HCT116 (cell line): ENCODE measurements at regions not wholly inside any gene's neighbourhood (a gene's known extent, or its start where the extent isn't known, plus 50 kb on each side); places are given as distances from the start of the nearest gene placed in this dataset.

Source experiments
- ATAC-seq: fragments of 200-7000 bp; cut with Tn5 transposase; 2 replicates; pipeline ENCODE4 v1.9.1; 2020; ENCODE audit warnings: mild to moderate bottlenecking, moderate library complexity
- BruUV-seq: library from RNA; stranded (reverse); fragments of 400-500 nt; replicated peaks from 2 replicates; lab custom pipeline; 2021; lab: Mats Ljungman, UMichigan
- CTCF ChIA-PET: fragments of 300-600 bp; sonication (Branson Sonifier 250); formaldehyde crosslinking; loops from one replicate; lab custom pipeline; 2021; ENCODE audit warnings: antibody characterized with exemption; lab: Charles Lee
- POLR2A ChIA-PET: fragments of 300-600, 350-600 bp; sonication (Branson Sonifier 250); formaldehyde crosslinking; loops from one replicate; lab custom pipeline; 2021; ENCODE audit warnings: antibody characterized with exemption; lab: Charles Lee
- RAD21 ChIA-PET, 2 experiments: fragments of 300-600 bp; sonication (Branson Sonifier 250); formaldehyde crosslinking; loops; one replicate each; lab custom pipeline; 2023; ENCODE audit warnings: low total read pairs in 2 of 2; ENCODE audit not compliant: uncharacterized antibody in 2 of 2, unreplicated experiment in 2 of 2, low non-redundant PET in 1 of 2; lab: Charles Lee
- DNase-seq: peaks from one replicate; pipeline ENCODE4 v3.0.0-alpha.2; 2010; ENCODE audit warnings: low read depth, low spot score
- H2AFZ ChIP-seq: fragments of 200-600 bp; shearing (Covaris generic), sonication (generic); 2 replicates; pipeline ENCODE4 v1.6.1; 2017; ENCODE audit warnings: low read depth, mixed run types, mixed read lengths, antibody characterized with exemption, low read length; ENCODE audit not compliant: poor library complexity, severe bottlenecking
- H3K27ac ChIP-seq: 2 replicates; pipeline ENCODE4 v1.5.1; 2012; ENCODE audit warnings: low read depth, low read length
- H3K27me3 ChIP-seq: fragments of 200-600 bp; sonication (generic); 2 replicates; pipeline ENCODE4 v1.6.1; 2016; ENCODE audit warnings: mixed run types, low read length, mixed read lengths; ENCODE audit not compliant: insufficient read depth
- H3K36me3 ChIP-seq, 2 experiments: fragments of 200-500 bp in 1 of 2; fragments of 200-600 bp in 1 of 2; sonication (Bioruptor generic) in 1 of 2; sonication (generic) in 1 of 2; 2 replicates each; pipeline versions ENCODE4 v1.5.1 to v1.6.1; 2014 to 2016; ENCODE audit warnings: low read length in 2 of 2, inconsistent platforms in 1 of 2, mixed read lengths in 1 of 2, mixed run types in 1 of 2; ENCODE audit not compliant: insufficient read depth in 2 of 2, control insufficient read depth in 1 of 2
- H3K4me1 ChIP-seq, 2 experiments: fragments of 200-600 bp in 1 of 2; sonication (generic) in 1 of 2; 2 replicates each; pipeline versions ENCODE4 v1.5.1 to v1.6.1; 2012 to 2017; ENCODE audit warnings: low read length in 2 of 2, inconsistent platforms in 1 of 2, mild to moderate bottlenecking in 1 of 2, mixed read lengths in 1 of 2, mixed run types in 1 of 2, moderate library complexity in 1 of 2; ENCODE audit not compliant: insufficient read depth in 2 of 2, control insufficient read depth in 1 of 2
- H3K4me2 ChIP-seq: fragments of 200-600 bp; sonication (generic); 2 replicates; pipeline ENCODE4 v1.6.1; 2017; ENCODE audit warnings: mixed run types, low read length, mixed read lengths
- H3K4me3 ChIP-seq, 2 experiments: fragments of 200-600 bp in 1 of 2; sonication (generic) in 1 of 2; replicated peaks in 1 of 2; 2 replicates each; pipeline ENCODE4 v1.5.1; 2011 to 2016; ENCODE audit warnings: low read length in 2 of 2, control low read depth in 1 of 2, low read depth in 1 of 2, mild to moderate bottlenecking in 1 of 2, mixed read lengths in 1 of 2, mixed run types in 1 of 2
- H3K79me2 ChIP-seq: fragments of 200-600 bp; sonication (generic); 2 replicates; pipeline ENCODE4 v1.6.1; 2017; ENCODE audit warnings: mild to moderate bottlenecking, mixed run types, low read length, moderate library complexity, mixed read lengths; ENCODE audit not compliant: insufficient read depth
- H3K9ac ChIP-seq: fragments of 200-600 bp; sonication (generic); 2 replicates; pipeline ENCODE4 v1.6.1; 2016; ENCODE audit warnings: low read length, mixed read lengths
- H3K9me2 ChIP-seq: fragments of 200-600 bp; sonication (generic), shearing (Covaris generic); 2 replicates; pipeline ENCODE4 v1.6.1; 2017; ENCODE audit warnings: mixed run types, mild to moderate bottlenecking, moderate library complexity; ENCODE audit not compliant: insufficient read depth
- H3K9me3 ChIP-seq, 2 experiments: fragments of 200-500 bp in 1 of 2; fragments of 200-600 bp in 1 of 2; sonication (Bioruptor generic) in 1 of 2; sonication (generic) in 1 of 2; 2 replicates each; pipeline ENCODE4 v1.6.1; 2014 to 2017; ENCODE audit warnings: low read length in 2 of 2, mixed read lengths in 2 of 2, inconsistent platforms in 1 of 2, low read depth in 1 of 2, mild to moderate bottlenecking in 1 of 2, mixed run types in 1 of 2, moderate library complexity in 1 of 2; ENCODE audit not compliant: control insufficient read depth in 1 of 2, insufficient read depth in 1 of 2
- H4K20me1 ChIP-seq: fragments of 200-600 bp; sonication (generic), shearing (Covaris generic); 2 replicates; pipeline ENCODE4 v1.6.1; 2017; ENCODE audit warnings: mixed run types, mild to moderate bottlenecking, moderate library complexity; ENCODE audit not compliant: insufficient read depth
- CBX3 ChIP-seq: IDR thresholded peaks from 2 replicates; pipeline ENCODE4 v1.6.1; 2012; ENCODE audit warnings: low read depth
- EGR1 ChIP-seq: IDR thresholded peaks from 2 replicates; pipeline ENCODE4 v1.6.1; 2012; ENCODE audit warnings: low read depth
- EZH2 ChIP-seq: fragments of 200-600 bp; sonication (generic); IDR thresholded peaks from 2 replicates; pipeline ENCODE4 v1.6.1; 2017; ENCODE audit warnings: antibody characterized with exemption, mixed run types
- REST ChIP-seq: IDR thresholded peaks from 2 replicates; pipeline ENCODE4 v1.6.1; 2012; ENCODE audit warnings: low read depth
- SRF ChIP-seq: IDR thresholded peaks from 2 replicates; pipeline ENCODE4 v1.6.1; 2012; ENCODE audit warnings: low read depth
- ZBTB33 ChIP-seq: IDR thresholded peaks from 2 replicates; pipeline ENCODE4 v1.6.1; 2011; ENCODE audit warnings: mild to moderate bottlenecking, low read length, moderate library complexity; ENCODE audit not compliant: insufficient replicate concordance; ENCODE audit errors: extremely low read depth
- intact Hi-C: fragments of 100-400 bp; cut with micrococcal nuclease; formaldehyde crosslinking; loops from 2 replicates; pipeline ENCODE4 v1.10.0; 2022
- TF ChIP-seq, protein P1 (sequence below), 3 experiments: fragments of 200-600 bp in 1 of 3; sonication (generic) in 1 of 3; IDR thresholded peaks in 2 of 3; conservative IDR thresholded peaks in 1 of 3; 2 replicates each; pipeline ENCODE4 v1.5.1; 2012 to 2017; ENCODE audit warnings: low read depth in 2 of 3, low read length in 2 of 3, antibody characterized with exemption in 1 of 3, borderline replicate concordance in 1 of 3, control low read depth in 1 of 3, mild to moderate bottlenecking in 1 of 3, mixed read lengths in 1 of 3, mixed run types in 1 of 3, moderate library complexity in 1 of 3; ENCODE audit not compliant: insufficient read depth in 1 of 3
- TF ChIP-seq, protein P2 (sequence below): IDR thresholded peaks from 2 replicates; pipeline ENCODE4 v1.6.1; 2012

DNA sequence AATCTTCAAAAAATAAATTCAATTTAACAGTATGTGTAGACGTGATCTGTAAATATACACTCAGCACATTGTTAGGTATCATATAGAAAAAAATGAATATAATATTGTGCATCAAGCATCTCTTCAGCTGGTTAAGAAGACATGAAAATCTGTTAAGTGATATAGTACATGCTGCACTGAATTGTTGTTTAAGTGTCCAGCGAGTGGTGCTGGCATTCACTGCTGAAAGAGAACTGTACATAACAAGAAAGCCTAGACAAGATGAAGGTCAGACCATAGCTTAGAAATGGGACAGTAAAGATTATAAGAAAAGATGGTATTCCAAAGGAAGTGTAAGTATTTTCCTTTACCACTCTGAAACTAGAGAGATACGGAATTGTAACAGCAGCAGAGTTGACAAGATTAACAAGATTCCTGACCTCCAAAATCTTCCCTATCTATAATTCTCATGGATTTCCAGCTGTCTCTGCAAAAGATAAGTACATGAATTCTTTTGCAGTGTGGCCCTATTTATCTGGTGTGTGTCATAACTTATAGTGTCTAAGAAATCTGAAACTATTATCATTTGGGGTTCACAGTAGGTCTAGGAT, 198.6 kb downstream of the FLRT2 start:
- ChIA-PET CTCF (no interaction called here), RAD21 (no interaction called here), POLR2A (no interaction called here)
- BruUV-seq: no TSS peak
- Histone ChIP-seq H2AFZ (no peak overlapping the region), H3K27ac (no peak overlapping the region), H3K4me1 (no peaks in the 10 kb centered on the region), H3K9me2 (no peaks in the 10 kb centered on the region), H3K36me3 (no peaks in the 10 kb centered on the region), H3K4me3 (no peak overlapping the region), H4K20me1 (no peaks in the 10 kb centered on the region), H3K9me3 (peaks cover 5 to 9% of the 10 kb centered on the region in 2 experiments; a peak in 2 of 4 replicates), H3K4me2 (no peak overlapping the region), H3K79me2 (no peaks in the 10 kb centered on the region), H3K27me3 (no peaks in the 10 kb centered on the region), H3K9ac (no peak overlapping the region)
- ATAC-seq (no peak), DNase-seq (no peak)
- intact Hi-C loops: no loop called here
- TF ChIP-seq, protein P1, sequence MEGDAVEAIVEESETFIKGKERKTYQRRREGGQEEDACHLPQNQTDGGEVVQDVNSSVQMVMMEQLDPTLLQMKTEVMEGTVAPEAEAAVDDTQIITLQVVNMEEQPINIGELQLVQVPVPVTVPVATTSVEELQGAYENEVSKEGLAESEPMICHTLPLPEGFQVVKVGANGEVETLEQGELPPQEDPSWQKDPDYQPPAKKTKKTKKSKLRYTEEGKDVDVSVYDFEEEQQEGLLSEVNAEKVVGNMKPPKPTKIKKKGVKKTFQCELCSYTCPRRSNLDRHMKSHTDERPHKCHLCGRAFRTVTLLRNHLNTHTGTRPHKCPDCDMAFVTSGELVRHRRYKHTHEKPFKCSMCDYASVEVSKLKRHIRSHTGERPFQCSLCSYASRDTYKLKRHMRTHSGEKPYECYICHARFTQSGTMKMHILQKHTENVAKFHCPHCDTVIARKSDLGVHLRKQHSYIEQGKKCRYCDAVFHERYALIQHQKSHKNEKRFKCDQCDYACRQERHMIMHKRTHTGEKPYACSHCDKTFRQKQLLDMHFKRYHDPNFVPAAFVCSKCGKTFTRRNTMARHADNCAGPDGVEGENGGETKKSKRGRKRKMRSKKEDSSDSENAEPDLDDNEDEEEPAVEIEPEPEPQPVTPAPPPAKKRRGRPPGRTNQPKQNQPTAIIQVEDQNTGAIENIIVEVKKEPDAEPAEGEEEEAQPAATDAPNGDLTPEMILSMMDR (IDR thresholded peaks at IDR 0.05 in 2 of 3, conservative IDR thresholded peaks at IDR 0.05 in 1 of 3; ENCODE audit: borderline replicate concordance in 1 of 3, insufficient read depth in 1 of 3, low read depth in 2 of 3, low read length in 2 of 3): no peak
- no peak for TF ChIP-seq SRF
- no peak for TF ChIP-seq REST
- TF ChIP-seq ZBTB33: no peak
- TF ChIP-seq CBX3: no peak
- no peak for TF ChIP-seq EZH2
- no peak for TF ChIP-seq EGR1
- TF ChIP-seq, protein P2, sequence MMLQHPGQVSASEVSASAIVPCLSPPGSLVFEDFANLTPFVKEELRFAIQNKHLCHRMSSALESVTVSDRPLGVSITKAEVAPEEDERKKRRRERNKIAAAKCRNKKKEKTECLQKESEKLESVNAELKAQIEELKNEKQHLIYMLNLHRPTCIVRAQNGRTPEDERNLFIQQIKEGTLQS: no peak
